ENCODE measurements at regions not wholly inside any gene's neighbourhood (a gene's known extent, or its start where the extent isn't known, plus 50 kb on each side); places are given as distances from the start of the nearest gene placed in this dataset.

GRCh38 chr15:27702581-27702980, 396.5 kb downstream of the OCA2 start:
- TF ChIP-seq CTCF (IDR thresholded peaks at IDR 0.05; ENCODE audit: control insufficient read depth, insufficient read depth, low read depth, low read length, missing control alignments), result no peak
- DNase-seq (ENCODE audit: low read depth), result no peak
- H3K4me3 ChIP-seq (ENCODE audit: control insufficient read depth, low read depth, low read length), result no peak overlapping the region

- DNase-seq (ENCODE audit: low read depth), result no peak
- H3K4me3 ChIP-seq (ENCODE audit: control insufficient read depth, low read depth, low read length), result no peak overlapping the region
- no peak for TF ChIP-seq CTCF (IDR thresholded peaks at IDR 0.05; ENCODE audit: control insufficient read depth, insufficient read depth, low read depth, low read length, missing control alignments)
Measured at GRCh38 chr15:27701956-27702355, 397.2 kb downstream of the OCA2 start.

- no peak overlapping the region for H3K4me3 ChIP-seq (ENCODE audit: control insufficient read depth, low read depth, low read length)
- no peak for DNase-seq (ENCODE audit: low read depth)
- TF ChIP-seq CTCF (IDR thresholded peaks at IDR 0.05; ENCODE audit: control insufficient read depth, insufficient read depth, low read depth, low read length, missing control alignments), result no peak
Measured at GRCh38 chr15:27701014-27701413, 398.1 kb downstream of the OCA2 start.

DNA sequence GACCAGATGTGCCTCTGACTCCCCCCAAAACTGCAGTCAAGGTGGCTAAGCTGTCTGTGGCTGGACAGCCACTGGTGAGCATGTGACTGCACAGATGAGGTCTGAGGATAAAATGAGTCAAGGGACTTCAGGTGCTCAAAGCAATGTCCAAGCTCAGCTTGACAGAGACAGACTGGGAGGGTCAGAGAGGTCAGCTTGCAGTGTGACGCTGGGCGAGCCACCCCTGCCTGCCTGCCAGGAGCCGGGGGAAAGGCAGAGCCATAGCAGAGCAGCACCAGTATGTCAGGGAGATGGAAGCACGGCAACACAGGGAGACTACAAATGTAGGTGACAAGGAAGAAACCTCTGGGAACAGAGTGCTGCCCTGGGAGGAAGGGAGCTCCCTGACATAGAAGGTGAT, 399.4 kb downstream of the OCA2 start:
- H3K4me3 ChIP-seq (ENCODE audit: control insufficient read depth, low read depth, low read length), result no peak overlapping the region
- no peak for DNase-seq (ENCODE audit: low read depth)
- no peak for TF ChIP-seq CTCF (IDR thresholded peaks at IDR 0.05; ENCODE audit: control insufficient read depth, insufficient read depth, low read depth, low read length, missing control alignments)

DNA sequence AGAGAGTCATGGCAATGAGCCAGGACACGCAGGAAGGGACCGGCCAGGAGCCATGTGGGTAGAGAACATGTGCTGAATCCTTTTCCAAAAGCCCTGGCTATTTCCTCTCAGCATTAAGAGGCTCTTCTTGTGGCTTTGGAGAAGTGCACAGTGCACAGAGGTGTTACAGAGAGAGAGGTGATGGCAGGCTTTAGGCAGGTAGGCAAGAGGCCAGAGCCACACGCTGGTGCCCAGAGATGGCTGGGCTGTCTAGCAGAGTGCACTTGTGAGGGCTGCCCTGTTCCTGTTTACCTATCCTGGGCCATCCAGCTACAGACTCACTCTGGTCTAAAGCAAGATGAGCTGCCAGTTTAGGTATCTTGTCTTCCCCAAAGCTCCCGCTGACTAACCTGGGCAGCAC, 402.6 kb downstream of the OCA2 start:
- DNase-seq (ENCODE audit: low read depth), result no peak
- TF ChIP-seq CTCF (IDR thresholded peaks at IDR 0.05; ENCODE audit: control insufficient read depth, insufficient read depth, low read depth, low read length, missing control alignments), result no peak
- no peak overlapping the region for H3K4me3 ChIP-seq (ENCODE audit: control insufficient read depth, low read depth, low read length)

GRCh38 chr15:27695726-27696125, 403.4 kb downstream of the OCA2 start:
- no peak overlapping the region for H3K4me3 ChIP-seq (ENCODE audit: control insufficient read depth, low read depth, low read length)
- TF ChIP-seq CTCF (IDR thresholded peaks at IDR 0.05; ENCODE audit: control insufficient read depth, insufficient read depth, low read depth, low read length, missing control alignments), result no peak
- no peak for DNase-seq (ENCODE audit: low read depth)

DNA sequence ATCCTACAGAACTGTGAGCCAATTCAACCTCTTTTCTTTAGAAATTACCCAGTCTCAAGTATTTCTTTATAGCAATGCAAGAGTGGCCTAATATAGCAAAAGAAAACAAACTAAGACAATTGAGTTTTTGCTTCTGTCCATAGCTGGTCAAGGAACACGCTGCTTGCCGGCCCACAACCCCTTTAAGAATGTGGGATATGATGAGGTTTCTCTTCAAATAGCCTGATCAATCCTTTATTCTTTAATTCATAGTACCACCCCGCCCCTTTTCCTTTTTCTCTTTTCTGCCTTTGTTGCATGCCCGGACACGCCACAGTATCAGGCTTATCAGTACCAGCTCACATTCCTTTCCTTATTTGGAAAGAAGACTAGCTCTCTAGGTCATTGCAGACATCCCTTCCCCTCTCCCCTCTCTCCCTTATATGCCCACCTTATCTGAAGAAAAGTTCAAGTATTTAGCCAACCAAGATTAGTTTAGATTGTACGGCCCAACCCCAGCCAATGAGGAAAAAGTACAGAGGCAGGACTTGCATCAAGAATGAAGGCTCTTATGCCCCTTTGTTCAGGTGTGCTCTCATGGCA, 404.5 kb downstream of the OCA2 start:
- TF ChIP-seq CTCF (IDR thresholded peaks at IDR 0.05; ENCODE audit: control insufficient read depth, insufficient read depth, low read depth, low read length, missing control alignments), result no peak
- no peak overlapping the region for H3K4me3 ChIP-seq (ENCODE audit: control insufficient read depth, low read depth, low read length)
- DNase-seq (ENCODE audit: low read depth), result no peak
